ENCODE measurements at regions not wholly inside any gene's neighbourhood (a gene's known extent, or its start where the extent isn't known, plus 50 kb on each side); places are given as distances from the start of the nearest gene placed in this dataset.

DNA sequence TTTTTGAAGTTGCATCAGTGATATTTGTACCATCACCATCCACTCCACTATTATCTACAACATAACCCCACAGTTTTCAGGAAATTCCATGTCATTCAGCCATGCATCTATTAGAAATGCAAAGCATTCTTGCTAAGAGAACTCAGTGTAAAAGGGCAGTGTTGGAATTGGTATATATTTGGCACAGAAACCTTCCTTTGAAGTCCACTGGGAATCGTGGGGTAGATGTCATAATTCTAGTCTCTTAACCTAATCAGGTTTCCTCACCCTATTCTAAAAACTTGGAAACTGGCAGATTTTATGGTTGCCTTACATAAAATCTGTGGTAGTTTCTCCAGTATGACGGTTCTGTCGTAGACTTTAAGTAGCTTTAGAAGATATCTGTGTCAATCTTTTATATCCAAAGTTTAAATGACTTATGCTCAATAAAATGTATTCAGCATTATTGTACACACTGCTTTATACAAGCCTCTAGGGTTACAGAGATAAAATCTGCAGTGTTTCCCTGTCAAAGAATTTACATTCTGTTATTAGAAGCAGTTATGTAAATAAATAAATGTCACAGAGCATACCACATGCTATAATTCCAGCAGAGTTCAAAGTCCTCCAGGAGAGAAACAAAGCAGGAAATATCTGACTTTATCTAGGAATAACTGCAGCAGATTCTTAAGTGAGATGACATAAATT is 704.4 kb upstream of the CELF2 start:
- TF ChIP-seq, protein P1, sequence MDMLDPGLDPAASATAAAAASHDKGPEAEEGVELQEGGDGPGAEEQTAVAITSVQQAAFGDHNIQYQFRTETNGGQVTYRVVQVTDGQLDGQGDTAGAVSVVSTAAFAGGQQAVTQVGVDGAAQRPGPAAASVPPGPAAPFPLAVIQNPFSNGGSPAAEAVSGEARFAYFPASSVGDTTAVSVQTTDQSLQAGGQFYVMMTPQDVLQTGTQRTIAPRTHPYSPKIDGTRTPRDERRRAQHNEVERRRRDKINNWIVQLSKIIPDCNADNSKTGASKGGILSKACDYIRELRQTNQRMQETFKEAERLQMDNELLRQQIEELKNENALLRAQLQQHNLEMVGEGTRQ (IDR thresholded peaks at IDR 0.05; ENCODE audit: low read depth, low read length): no peak
- TF ChIP-seq FOS (IDR thresholded peaks at IDR 0.05; ENCODE audit: low read depth, low read length): no peak
- TF ChIP-seq, protein P2, sequence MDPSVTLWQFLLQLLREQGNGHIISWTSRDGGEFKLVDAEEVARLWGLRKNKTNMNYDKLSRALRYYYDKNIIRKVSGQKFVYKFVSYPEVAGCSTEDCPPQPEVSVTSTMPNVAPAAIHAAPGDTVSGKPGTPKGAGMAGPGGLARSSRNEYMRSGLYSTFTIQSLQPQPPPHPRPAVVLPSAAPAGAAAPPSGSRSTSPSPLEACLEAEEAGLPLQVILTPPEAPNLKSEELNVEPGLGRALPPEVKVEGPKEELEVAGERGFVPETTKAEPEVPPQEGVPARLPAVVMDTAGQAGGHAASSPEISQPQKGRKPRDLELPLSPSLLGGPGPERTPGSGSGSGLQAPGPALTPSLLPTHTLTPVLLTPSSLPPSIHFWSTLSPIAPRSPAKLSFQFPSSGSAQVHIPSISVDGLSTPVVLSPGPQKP (IDR thresholded peaks at IDR 0.05; ENCODE audit: borderline replicate concordance, low read depth, low read length): no peak
- TF ChIP-seq RFX5 (IDR thresholded peaks at IDR 0.05; ENCODE audit: low read depth, low read length): no peak
- TF ChIP-seq, protein P3, sequence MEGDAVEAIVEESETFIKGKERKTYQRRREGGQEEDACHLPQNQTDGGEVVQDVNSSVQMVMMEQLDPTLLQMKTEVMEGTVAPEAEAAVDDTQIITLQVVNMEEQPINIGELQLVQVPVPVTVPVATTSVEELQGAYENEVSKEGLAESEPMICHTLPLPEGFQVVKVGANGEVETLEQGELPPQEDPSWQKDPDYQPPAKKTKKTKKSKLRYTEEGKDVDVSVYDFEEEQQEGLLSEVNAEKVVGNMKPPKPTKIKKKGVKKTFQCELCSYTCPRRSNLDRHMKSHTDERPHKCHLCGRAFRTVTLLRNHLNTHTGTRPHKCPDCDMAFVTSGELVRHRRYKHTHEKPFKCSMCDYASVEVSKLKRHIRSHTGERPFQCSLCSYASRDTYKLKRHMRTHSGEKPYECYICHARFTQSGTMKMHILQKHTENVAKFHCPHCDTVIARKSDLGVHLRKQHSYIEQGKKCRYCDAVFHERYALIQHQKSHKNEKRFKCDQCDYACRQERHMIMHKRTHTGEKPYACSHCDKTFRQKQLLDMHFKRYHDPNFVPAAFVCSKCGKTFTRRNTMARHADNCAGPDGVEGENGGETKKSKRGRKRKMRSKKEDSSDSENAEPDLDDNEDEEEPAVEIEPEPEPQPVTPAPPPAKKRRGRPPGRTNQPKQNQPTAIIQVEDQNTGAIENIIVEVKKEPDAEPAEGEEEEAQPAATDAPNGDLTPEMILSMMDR (conservative IDR thresholded peaks at IDR 0.05; ENCODE audit: low read depth, low read length): no peak
- no peak for TF ChIP-seq RAD21 (IDR thresholded peaks at IDR 0.05; ENCODE audit: low read length)
- no peak for TF ChIP-seq CHD1 (IDR thresholded peaks at IDR 0.05; ENCODE audit: low read depth, low read length)
- TF ChIP-seq MXI1 (IDR thresholded peaks at IDR 0.05; ENCODE audit: borderline replicate concordance, low read depth, low read length): no peak
- TF ChIP-seq CEBPB (IDR thresholded peaks at IDR 0.05; ENCODE audit: low read depth, low read length): no peak
- H2BK15ac ChIP-seq (ENCODE audit: low read depth, low read length): no peak overlapping the region
- no peak overlapping the region for H3K4me3 ChIP-seq (ENCODE audit: insufficient read depth, low read depth, low read length)
- H2BK20ac ChIP-seq (ENCODE audit: low read depth, low read length): no peak overlapping the region; the same call in 1 of the 2 replicates
- no peaks in the 10 kb centered on the region for H3K9me3 ChIP-seq (ENCODE audit: control insufficient read depth, insufficient read depth, low read length)
- no peak overlapping the region for H2AK5ac ChIP-seq (ENCODE audit: low read depth, low read length)
- H2AK9ac ChIP-seq (replicated peaks; ENCODE audit: low read depth, low read length, poor library complexity): no peak overlapping the region
- no peak overlapping the region for H2BK120ac ChIP-seq (ENCODE audit: low read depth, low read length)
- no CpG with 5 or more reads among the region's 3 CpGs for WGBS, 2 experiments (ENCODE audit: extremely low coverage in 2 of 2, insufficient read length in 1 of 2)
- H2BK5ac ChIP-seq (ENCODE audit: low read depth, low read length, poor library complexity, severe bottlenecking): no peak overlapping the region
- H4K91ac ChIP-seq (ENCODE audit: insufficient read depth, low read depth, low read length): no peak overlapping the region
- intact Hi-C loops (cut with micrococcal nuclease): no loop called here
- BruUV-seq (replicated peaks): no TSS peak
- no peaks in the 10 kb centered on the region for H4K20me1 ChIP-seq (ENCODE audit: insufficient read depth, low read length)
- no peaks in the 10 kb centered on the region for H3K27me3 ChIP-seq (ENCODE audit: control insufficient read depth, insufficient read depth, low read length)
- no peak overlapping the region for H3K27ac ChIP-seq (ENCODE audit: insufficient read depth, low read length)
- H3K18ac ChIP-seq (ENCODE audit: low read depth, low read length): no peak overlapping the region
- dilution Hi-C loops (cut with HindIII; ENCODE audit: low sequenced_read_pairs, unreplicated experiment): no loop called here
- H3K14ac ChIP-seq (replicated peaks; ENCODE audit: low read depth, low read length): no peak overlapping the region
- H3K79me1 ChIP-seq (ENCODE audit: low read depth in 1 of 2, low read length in 2 of 2): no peaks in the 10 kb centered on the region
- no peak overlapping the region for H3K4me2 ChIP-seq (ENCODE audit: low read depth, low read length)
- in situ Hi-C loops (cut with MboI; ENCODE audit: low sequenced_read_pairs): no loop called here
- peak; percentile 28 for DNase-seq
- no peaks in the 10 kb centered on the region for H3K36me3 ChIP-seq (ENCODE audit: control insufficient read depth, insufficient read depth, low read length)
- ATAC-seq (ENCODE audit: low read depth): peak; percentile 75
- H3K9me1 ChIP-seq (ENCODE audit: insufficient read depth, low read length): no peaks in the 10 kb centered on the region
- no peak overlapping the region for H3K56ac ChIP-seq (ENCODE audit: extremely low read depth, insufficient read depth, low read length)
- no peaks in the 10 kb centered on the region for H3K4me1 ChIP-seq (ENCODE audit: control insufficient read depth, insufficient read depth, low read length)
- CTCF ChIA-PET: no interaction called here
- H3K4ac ChIP-seq (ENCODE audit: low read depth, low read length): no peak overlapping the region
- no peak overlapping the region for H4K5ac ChIP-seq (ENCODE audit: low read depth, low read length)
- no peak overlapping the region for H2AFZ ChIP-seq (replicated peaks; ENCODE audit: low read length, poor library complexity)
- no peak overlapping the region for H3K9ac ChIP-seq (ENCODE audit: low read depth, low read length)
- POLR2A ChIA-PET (ENCODE audit: unreplicated experiment): no interaction called here
- H3K23ac ChIP-seq (ENCODE audit: low read depth, low read length): no peak overlapping the region
- H4K8ac ChIP-seq (ENCODE audit: low read depth in 2 of 2, low read length in 2 of 2): no peak overlapping the region

All from IMR-90 (cell line).